Left forelimb (tissue), 1 donor: ENCODE measurements at regions not wholly inside any gene's neighbourhood (a gene's known extent, or its start where the extent isn't known, plus 50 kb on each side); places are given as distances from the start of the nearest gene placed in this dataset.
"Not testable (repeated sequence)": the region's sequence is repeated elsewhere in the genome, so short reads cannot be mapped to it uniquely, and the experiment has no call there.

Source experiments
- DNase-seq: peaks from one replicate; pipeline ENCODE4 v3.0.0-alpha.2; 2018; ENCODE audit warnings: low spot score

DNA sequence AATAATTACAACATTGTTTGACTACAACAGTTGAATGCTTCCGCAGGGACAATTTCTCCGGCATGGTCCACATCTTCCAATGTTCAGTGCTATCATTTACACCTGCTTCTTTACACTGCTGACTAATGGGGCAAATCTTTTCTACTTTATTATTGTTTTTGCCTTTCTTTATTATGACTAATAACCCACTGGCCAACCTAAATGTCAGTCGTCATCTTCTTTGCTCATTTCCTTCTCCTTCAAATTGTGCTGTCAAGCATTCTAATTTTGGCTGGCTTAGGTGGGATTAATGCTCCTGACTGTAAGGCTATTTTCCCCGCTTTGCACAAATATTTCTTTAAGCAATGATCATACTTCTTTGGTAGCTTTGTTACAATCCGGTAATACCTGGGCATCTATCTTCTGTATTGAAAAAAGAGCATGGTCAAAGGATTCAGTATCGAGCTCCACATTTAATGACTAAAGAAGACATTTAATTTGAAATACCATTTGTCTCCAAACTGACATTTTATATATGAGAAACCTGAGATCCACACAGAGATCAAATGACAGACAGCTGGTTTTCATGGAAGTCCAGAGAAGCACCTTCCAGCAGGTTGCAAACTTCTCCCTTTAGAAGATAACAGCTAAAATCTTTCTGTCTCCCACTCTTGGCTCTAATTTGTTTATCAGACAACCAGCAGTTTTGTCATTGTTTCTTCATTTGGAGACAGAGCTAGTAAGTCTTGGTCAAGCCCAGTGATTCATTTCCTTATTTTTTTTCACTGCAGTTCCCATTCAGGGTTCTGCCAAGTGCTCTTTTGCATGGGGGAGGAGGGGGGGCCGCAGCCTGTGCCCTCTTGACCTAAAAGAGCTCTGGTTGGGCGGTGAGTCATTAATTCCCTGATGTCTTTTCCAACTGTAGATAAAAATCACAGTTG, 132.9 kb downstream of the SOCS6 start:
- DNase-seq, result no peak

DNA sequence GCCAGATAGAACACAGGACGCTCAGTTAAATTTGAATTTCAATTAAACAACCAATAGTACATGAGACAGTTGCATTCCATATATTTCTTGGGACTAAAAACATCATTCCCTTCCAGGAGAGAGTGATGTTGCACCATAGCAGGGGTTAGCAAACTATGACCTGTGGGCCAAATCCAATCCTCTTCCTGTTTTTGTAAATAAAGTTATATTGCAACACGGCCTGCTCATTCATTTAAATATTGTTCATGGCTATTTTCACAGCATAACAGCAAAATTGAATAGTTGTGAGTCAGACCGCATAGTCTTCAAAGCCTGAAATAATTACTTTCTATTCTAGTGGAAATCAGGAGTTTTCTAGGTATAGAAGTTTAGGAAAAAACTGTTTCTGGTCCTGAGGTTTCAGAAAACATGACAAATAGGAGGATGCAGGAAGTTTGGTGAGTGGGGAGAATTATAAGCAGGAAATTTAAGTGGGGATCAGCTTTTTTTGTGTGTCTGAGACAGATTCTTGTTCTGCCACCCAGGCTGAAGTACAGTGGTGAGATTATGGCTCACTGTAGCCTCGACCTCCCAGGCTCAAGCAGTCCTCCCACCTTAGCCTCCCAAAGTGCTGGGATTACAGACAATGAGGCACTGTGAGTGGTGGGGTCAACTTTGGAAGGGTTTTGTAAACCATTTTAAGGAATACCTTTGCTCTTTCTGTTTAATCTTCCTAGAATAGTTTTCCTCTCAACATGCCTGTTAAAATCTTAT, 131.5 kb downstream of the SOCS6 start:
- no peak for DNase-seq

DNA sequence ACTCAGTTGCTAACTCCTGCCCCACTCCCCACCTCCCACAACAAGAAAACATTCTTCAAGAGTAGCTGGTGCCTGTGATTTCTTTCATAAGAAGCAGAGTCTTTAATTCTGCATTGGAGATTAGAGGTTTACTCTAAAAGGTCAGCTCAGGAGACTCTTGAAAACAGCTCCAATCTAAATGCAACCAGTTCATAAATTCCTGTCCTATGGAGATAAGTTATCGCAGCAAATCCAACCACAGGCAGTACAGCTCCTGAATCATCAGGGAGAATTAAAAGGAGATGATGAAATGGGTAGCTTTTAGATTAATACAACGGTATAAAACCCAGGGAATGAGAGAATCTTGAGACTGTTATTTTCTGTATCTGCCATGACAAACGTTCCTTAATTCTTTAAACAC, 130.7 kb downstream of the SOCS6 start:
- no peak for DNase-seq

DNA sequence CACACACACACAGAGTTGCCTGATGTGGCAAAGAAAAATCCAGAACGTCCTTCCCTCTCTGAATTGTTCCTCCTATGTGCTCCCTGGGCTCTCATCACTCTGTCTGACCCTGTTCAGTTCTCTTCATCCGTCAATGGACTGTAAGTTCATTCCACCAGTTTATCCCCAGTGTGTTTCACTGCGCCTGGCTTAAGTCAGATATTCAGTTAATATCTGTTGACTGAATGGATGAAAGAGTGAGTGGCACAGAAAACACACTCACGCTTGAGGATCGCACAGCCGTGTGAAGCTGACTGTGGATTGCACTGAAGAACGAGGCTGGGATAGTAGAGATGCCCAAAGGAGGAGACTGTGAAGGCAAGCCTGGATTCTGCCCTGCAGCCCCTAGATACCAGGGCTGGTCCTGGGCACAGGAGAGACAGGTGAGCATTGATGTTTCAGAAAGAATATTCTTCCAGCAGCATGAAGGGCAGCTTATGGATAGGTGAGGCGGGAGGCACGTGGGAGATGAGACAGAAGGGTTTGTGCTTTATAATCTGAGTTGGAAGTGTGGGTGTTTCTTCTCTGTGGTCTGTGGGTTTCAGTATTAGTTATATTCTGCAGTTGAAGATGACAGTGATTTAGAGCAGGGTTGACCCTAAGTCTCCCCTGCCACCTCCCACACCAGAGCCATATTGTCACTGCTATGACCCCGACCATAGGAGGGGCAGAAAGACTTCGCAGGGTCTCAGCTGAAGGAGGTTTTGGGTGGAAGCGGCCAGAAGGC, 129.9 kb downstream of the SOCS6 start:
- no peak for DNase-seq

DNA sequence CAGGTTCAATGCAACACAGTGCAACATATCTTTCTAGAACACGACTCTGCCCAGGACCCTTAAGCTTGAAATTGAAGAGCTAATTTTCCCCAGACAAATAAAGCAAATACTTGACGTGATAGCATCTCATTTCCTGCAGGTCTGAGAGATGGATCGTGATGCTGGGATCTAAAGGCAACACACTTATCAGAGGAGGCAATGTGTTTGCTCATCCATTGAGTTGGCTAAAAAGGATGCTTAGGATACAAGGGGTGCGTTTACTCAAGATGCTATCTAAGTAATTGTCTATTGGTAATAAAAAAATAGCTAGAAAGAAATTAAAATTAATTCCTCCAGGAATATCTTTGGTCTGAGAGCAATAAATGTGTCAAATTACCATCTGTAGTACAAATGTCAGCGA, 129.0 kb downstream of the SOCS6 start:
- DNase-seq, result no peak

DNA sequence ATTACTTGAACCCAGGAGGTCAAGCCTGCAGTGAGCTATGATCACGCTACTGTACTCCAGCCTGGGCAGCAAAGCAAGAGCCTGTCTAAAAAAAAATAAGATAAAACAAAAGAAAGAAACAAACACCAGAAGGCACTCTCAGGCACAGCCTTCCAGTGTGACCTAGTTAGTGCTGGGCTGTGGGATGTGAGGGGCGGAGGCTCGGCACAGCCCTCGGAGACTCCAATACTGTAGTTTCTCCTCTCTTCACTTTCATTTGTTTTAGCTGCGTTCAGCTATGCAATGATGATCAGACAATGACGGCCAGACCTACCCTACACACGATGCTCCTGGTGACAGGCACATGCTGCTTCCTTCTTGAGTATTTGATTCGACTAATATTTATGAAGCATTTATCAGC, 127.7 kb downstream of the SOCS6 start:
- no peak for DNase-seq

DNA sequence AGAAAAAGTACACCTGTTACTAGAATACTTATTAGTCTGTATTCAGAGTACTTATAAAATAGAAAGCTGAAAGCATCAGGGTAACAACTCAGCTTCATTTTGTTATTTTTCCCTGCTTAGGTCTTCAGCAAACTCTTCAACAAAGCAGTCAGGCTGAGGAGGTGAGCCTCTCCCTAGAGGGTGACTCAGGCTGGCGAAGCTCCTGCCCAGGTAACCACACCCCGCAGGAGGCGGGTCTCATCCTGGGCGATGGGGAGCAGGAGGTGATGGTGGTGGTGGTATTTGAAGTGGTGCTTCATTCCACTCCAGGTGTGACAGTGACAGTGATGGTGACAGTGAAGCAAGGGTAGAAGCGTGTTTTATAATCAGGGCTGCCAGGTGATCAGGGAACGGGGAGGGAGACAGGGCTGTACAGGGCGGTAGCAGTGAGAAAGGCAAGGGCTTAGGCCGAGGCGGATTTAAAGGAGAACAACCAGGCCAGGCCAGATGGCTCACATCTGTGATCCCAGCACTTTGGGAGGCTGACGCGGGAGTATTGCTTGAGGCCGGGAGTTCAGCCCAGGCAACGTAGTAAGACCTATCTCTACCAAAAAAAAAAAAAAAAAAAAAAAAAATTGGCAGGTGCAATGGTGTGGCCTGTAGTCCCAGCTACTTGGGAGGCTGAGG, 127.1 kb downstream of the SOCS6 start:
- DNase-seq, result no peak

DNA sequence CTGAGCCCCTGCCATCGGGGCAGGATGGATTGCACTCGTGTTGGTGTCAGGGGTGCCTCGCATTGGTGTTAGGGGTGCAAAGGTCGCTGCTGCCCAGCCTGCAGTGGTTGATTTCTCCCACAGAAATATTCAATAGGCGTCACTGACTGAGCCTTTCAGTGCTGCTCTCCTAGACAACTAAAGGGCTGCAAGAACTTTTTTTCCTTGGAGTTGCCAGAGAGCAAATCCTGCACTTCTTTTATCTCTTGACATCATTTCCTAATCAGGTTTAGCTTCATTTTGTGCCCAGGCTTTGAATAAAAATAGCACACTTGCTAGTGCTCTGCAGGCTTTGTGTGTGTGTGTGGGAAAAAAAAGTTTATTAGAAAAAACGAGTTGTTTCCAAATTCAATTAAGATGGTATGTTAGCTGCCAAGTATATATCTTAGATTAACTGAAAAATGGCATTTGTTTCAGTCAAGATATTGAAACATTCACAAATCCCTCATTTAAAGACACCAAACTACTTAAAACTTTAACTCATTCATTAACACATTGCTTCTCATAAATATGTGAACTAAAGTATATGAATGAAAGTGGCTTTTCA, 125.6 kb downstream of the SOCS6 start:
- DNase-seq, result no peak

DNA sequence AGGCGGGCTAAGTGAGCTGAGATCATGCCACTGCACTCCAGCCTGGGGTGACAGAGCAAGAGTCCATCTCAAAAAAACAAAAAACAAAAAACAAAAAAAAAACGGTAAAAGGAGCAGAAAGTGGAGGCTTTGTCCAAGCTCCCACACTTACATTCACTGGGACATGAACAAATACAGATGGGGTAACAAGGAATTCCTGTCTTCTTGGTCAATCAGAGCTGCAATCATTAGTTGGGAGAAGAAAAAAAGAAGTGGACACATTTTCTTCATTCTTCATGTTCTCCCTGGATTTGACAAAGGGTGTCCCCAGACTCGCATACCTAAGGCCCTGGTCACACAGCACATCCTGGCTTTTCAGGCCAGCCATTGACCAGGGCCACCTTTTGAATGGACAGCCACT, 124.6 kb downstream of the SOCS6 start:
- DNase-seq, result no peak

DNA sequence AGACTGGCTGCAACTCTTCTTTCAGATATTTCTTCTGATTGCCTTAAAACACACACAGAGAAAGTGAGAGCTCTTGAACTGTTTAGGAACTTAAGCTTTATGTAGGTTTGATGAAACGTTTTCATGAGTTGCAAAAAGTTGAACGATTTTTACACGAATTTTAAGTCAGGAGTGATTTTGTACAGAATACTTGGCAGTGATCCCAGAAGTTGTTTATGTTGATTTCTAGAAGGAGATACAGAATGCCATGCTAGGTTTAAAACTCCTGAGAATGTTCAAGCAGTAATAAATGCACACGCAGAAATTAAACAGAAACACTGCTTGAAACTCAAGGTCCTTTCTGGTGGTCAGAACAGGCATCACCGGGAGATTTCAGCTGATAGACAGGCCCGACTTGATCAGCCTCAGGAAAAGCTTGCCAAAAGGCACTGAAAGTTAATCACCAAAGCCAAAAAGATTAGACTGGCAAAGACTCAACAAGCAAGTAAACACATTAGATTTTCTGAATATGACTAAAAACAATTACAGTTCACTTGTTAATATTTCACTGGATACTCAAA, 123.1 kb downstream of the SOCS6 start:
- DNase-seq, result no peak

DNA sequence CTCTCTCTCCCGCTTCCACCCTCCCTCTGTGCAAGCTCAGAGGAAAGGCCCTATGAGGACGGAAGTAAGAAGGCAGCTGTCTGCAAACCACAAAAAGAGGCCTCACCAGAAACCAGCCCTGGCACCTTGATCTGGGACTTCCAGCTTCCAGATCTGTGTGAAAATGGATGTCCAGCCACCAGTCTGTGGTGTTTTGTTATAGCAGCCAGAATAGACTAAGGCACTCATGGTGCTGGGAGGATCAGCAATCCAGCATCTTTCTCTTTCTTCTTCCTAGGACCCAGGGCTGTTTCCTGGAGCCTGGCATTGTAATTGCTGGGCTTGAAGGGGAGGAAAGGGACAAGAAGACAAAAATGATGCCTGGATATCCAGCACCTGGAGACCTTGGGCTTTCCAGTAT, 122.5 kb downstream of the SOCS6 start:
- DNase-seq, result no peak

DNA sequence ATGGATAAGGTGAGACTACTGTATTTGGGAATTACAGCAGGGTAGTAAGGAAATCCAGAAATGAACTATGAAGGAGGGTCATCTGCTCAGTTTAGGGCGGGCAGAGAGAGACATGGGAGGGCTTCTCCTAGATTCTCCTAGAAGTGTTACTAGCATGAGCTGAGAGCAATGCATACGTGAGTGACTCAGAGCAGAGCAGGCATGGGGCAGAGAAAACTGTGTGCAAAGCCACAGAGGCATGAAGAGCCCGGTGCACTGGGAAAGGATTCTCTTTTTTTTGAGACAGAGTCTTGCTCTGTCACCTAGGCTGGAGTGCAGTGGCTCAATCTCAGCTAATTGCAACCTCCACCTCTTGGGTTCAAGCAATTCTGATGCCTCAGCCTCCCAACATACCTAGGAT, 116.2 kb downstream of the SOCS6 start:
- no peak for DNase-seq

DNA sequence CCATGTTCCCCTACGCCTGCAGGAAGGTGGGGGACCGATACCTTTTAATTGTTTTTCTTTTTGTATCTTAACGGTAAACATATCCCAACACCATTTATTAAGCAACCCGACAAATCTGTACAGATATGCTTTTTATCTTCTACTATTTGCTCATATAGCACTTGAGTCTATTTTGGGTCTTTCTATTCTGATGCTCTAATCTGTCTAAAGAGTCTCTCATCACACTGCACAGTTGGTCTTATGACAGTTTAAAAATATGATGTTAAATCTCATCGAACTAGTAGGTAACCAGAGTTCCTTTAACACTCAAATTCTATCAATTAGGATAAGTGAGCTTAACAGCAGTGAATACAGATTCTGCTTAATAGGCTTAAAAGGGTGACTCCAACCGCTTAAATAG, 111.6 kb downstream of the SOCS6 start:
- no peak for DNase-seq

DNA sequence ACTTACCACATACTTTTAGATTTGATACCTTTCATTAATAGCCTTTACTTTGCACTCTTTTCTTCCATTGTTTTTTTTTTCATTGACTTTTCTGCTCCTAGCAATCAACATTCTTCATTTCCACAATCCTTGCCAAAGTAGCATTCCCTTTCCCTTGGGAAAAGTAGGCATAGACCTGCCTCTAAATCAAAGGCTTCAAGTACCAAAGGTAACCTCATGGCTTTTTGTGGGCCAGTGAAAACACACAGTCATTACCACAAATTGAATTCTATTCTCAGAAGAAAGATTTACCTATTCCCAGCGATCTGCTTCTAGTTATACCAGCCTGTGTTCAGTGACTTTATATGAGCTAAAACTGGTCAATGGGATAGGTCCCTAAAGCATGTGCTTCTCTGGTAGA, 109.2 kb downstream of the SOCS6 start:
- no peak for DNase-seq

DNA sequence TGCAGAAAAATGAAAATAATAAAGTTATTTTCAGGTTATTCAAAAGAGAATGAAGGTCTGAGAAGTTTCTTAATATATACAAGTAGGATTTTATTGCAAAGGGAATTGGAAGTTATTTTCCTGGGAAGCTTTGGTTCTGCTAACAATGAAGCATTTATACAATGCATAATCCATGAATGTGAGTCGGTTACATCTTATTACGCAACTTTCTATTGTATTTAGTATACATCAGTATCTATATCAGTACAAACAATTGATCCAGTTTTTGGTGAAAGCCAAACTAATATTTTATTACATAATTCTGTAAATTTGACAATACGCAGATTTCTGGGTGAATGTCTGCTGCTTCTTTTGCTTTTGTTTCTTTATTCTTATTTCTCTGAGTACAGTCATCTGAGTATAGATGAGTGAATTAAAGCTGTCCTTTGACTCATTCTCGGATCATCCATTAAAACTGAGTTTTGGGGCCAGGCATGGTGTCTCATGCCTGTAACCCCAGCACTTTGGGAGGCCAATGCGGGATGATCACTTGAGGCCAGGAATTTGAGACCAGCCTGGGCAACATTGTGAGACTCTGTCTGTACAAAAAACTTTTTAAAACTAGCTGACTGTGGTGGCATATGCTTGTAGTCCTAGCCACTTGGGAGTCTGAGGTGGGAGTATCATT, 108.5 kb downstream of the SOCS6 start:
- no peak for DNase-seq

DNA sequence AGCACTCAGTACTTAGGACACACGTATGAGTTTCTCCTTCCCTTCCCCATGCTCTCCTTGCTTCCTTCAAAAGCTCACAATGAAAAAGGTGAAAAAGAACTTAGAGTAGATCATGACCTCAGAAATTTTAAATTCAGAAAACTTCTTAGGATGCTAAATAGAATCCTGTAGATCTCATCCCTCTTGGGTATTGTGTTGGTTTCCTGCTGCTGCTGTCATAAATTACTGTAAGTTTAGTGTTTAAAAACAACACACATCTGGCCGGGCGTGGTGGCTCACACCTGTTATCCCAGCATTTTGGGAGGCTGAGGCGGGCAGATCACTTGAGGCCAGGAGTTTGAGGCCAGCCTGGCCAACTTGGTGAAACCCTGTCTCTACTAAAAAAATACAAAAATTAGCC, 106.9 kb downstream of the SOCS6 start:
- not testable (repeated sequence) for DNase-seq

DNA sequence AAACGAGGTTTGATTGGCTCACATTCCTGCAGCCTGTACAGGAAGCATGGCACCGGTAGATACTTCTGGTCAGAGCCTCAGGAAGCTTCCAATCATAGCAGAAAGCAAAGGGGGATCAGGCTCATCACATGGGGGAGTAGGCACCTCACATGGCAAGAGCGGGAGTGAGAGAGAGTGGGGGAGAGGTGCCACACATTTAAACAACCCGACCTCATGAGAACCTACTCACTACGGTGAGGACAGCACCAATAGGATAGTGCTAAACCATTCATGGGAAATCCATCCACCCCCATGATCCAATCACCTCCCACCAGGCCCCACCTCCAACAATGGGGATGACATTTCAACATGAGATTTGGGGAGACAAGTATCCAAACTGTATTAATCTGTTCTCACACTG, 105.8 kb downstream of the SOCS6 start:
- no peak for DNase-seq

DNA sequence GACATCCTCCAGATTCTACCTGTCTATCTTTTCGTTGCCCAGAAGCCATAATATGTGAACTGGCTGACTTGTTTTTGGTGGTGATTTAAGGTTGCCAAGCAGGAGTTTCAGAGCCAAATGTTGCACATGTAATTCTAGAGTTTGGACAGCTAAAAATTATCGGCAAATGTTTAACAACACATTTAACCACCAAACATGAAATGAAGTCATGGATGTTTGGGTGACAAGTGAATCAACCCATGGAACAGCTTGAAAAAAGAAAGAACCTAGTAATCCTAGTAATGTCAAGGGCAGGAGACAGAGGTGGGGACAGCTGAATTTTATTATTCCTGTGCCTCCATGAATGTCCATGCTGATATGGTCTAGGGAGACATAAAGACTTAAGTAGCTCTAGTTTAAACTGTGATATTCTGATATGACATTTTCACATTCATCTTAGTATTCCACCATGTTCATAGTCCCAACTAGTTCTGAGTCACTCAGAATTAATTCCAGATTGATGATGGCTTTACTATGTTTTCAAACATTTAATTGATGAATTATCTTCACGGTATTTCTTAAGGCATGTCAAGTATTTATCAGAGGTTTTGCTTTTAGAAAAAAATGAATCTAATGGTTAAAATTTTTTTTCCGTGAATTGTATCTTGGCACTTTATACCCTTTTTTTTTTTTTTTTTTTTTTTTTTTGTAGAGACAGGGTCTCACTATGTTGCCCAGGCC, 101.7 kb downstream of the SOCS6 start:
- no peak for DNase-seq

DNA sequence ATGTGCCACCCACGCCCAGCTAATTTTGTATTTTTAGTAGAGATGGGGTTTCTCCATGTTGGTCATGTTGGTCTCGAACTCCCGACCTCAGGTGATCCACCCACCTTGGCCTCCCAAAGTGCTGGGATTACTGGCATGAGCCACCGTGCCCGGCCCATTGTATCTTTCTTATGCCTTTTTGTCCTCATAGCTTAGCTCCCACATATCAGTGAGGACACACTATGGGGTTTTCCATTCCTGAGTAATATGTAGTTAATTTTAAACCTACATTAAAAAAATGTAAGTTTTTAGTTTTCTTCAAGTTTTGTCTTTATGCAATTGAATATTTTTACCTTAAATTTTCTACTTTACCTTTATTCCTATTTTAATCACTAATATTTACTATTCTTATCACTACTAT, 100.2 kb downstream of the SOCS6 start:
- DNase-seq, result not testable (repeated sequence)

DNA sequence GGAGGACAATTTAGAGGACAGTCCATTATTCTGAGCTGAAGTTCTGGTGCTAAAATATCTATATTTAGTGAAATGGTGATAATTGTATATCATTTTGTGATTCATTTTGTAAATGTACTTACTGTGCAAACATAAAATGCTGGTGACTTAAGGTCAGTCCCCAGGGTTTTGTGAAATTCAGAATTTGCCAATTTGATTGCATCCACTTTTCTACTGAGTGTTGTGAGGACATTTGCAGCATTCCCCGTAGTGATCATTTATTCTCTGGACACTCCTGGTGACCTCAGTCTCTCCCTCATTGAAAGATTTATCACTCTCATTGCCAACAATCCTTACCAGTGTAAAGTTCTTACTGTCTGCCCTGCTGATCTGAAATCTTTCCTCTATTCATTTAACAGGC, 98.2 kb downstream of the SOCS6 start:
- DNase-seq, result no peak
